ENCODE measurements at regions not wholly inside any gene's neighbourhood (a gene's known extent, or its start where the extent isn't known, plus 50 kb on each side); places are given as distances from the start of the nearest gene placed in this dataset.

DNA sequence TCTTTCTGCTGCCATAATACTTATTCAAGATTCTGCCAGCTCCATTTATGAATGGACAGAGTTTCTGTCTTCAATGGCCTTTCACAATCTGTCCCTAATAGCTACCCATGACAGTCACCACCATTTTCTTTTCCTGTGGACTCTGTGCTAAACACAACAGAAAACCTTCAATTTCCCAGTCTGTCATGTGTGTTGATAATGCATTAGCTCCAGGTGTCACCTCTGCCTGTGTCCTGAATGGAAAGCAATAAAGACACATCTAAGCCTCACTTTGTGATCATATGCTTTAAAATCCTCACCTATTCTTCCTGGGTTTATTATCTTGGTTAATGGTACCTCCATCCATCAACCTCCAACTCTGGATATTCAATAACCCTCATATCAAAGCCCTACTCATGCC lies 772.2 kb downstream of the DCDC2C start:
- Histone ChIP-seq H3K4me2 (ENCODE audit: control insufficient read depth, insufficient read depth) (no peak overlapping the region), H3K4me3 (no peak overlapping the region), H3K27ac (ENCODE audit: control insufficient read depth, insufficient read depth) (no peak overlapping the region), H3K4me1 (ENCODE audit: control insufficient read depth, insufficient read depth, low read length) (no peaks in the 10 kb centered on the region), H3K79me2 (ENCODE audit: control insufficient read depth, insufficient read depth, low read length) (no peaks in the 10 kb centered on the region), H4K20me1 (ENCODE audit: control insufficient read depth, insufficient read depth) (no peaks in the 10 kb centered on the region), H3K9me3 (replicated peaks; ENCODE audit: control insufficient read depth, insufficient read depth, low read length) (no peaks in the 10 kb centered on the region), H3K9ac (ENCODE audit: control insufficient read depth, insufficient read depth, low read length) (no peak overlapping the region), H3K27me3 (replicated peaks in 1 of 2; ENCODE audit: control insufficient read depth in 2 of 2, insufficient read depth in 2 of 2, low read length in 1 of 2) (no peaks in the 10 kb centered on the region), H2AFZ (ENCODE audit: control insufficient read depth, low read depth, low read length) (no peak overlapping the region), H3K36me3 (ENCODE audit: control insufficient read depth in 2 of 2, insufficient read depth in 2 of 2, low read length in 1 of 2) (no peaks in the 10 kb centered on the region)
- in situ Hi-C loops (cut with MboI) (no loop called here), intact Hi-C loops (cut with micrococcal nuclease; ENCODE audit: unreplicated experiment) (no loop called here)
- ChIA-PET POLR2A (no interaction called here), RAD21 (ENCODE audit: unreplicated experiment) (no interaction called here), CTCF (no interaction called here), SMC1A (ENCODE audit: uncharacterized antibody, unreplicated experiment) (no interaction called here)
- BruUV-seq (replicated peaks), result no TSS peak
- FAIRE-seq (no peak), DNase-seq (ENCODE audit: low read depth, low spot score) (no peak), ATAC-seq (no peak)
- TF ChIP-seq, protein P1, sequence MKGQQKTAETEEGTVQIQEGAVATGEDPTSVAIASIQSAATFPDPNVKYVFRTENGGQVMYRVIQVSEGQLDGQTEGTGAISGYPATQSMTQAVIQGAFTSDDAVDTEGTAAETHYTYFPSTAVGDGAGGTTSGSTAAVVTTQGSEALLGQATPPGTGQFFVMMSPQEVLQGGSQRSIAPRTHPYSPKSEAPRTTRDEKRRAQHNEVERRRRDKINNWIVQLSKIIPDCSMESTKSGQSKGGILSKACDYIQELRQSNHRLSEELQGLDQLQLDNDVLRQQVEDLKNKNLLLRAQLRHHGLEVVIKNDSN (IDR thresholded peaks at IDR 0.05; ENCODE audit: borderline replicate concordance, extremely low read length, insufficient read depth, low read depth, low read length), result no peak

DNA sequence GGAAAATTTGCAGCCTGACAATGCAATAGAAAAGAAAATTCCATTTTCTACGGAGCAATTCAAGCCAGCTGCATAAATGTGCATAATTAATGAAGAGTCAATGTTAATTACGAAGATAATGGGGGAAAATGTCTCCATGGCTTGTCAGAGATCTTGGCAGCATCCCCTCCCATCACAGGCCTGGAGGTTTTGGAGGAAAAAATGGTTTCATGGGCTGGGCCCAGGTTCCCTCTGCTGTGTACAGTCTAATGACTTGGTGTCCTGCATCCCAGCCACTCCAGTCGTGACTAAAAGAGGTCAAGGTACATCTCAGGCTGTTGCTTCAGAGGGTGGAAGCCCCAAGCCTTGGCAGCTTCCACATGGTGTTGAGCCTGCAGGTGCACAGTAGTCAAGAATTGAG lies 779.7 kb downstream of the DCDC2C start:
- no peak overlapping the region for H3K4me2 ChIP-seq (ENCODE audit: control insufficient read depth, insufficient read depth)
- no peaks in the 10 kb centered on the region for H3K9me3 ChIP-seq (replicated peaks; ENCODE audit: control insufficient read depth, insufficient read depth, low read length)
- POLR2A ChIA-PET, result no interaction called here
- intact Hi-C loops (cut with micrococcal nuclease; ENCODE audit: unreplicated experiment), result no loop called here
- SMC1A ChIA-PET (ENCODE audit: uncharacterized antibody, unreplicated experiment), result no interaction called here
- no peaks in the 10 kb centered on the region for H3K36me3 ChIP-seq (ENCODE audit: control insufficient read depth in 2 of 2, insufficient read depth in 2 of 2, low read length in 1 of 2)
- DNase-seq (ENCODE audit: low read depth, low spot score) (no peak), FAIRE-seq (no peak), ATAC-seq (no peak)
- 0% methylated on average over 3 of the region's 3 CpGs for WGBS (ENCODE audit: insufficient coverage, insufficient replicate concordance, low lambda C conversion rate, missing lambda C conversion rate)
- in situ Hi-C loops (cut with MboI), result no loop called here
- H3K4me1 ChIP-seq (ENCODE audit: control insufficient read depth, insufficient read depth, low read length), result no peaks in the 10 kb centered on the region
- CTCF ChIA-PET, result no interaction called here
- H2AFZ ChIP-seq (ENCODE audit: control insufficient read depth, low read depth, low read length), result no peak overlapping the region
- RAD21 ChIA-PET (ENCODE audit: unreplicated experiment), result no interaction called here
- BruUV-seq (replicated peaks), result no TSS peak
- no peaks in the 10 kb centered on the region for H3K27me3 ChIP-seq (replicated peaks in 1 of 2; ENCODE audit: control insufficient read depth in 2 of 2, insufficient read depth in 2 of 2, low read length in 1 of 2)
- H3K27ac ChIP-seq (ENCODE audit: control insufficient read depth, insufficient read depth), result no peak overlapping the region
- H3K4me3 ChIP-seq, result no peak overlapping the region
- H3K9ac ChIP-seq (ENCODE audit: control insufficient read depth, insufficient read depth, low read length), result no peak overlapping the region
- no peaks in the 10 kb centered on the region for H4K20me1 ChIP-seq (ENCODE audit: control insufficient read depth, insufficient read depth)
- H3K79me2 ChIP-seq (ENCODE audit: control insufficient read depth, insufficient read depth, low read length), result no peaks in the 10 kb centered on the region
- TF ChIP-seq GABPA (IDR thresholded peaks at IDR 0.05; ENCODE audit: low read depth) (no peak), BHLHE40 (IDR thresholded peaks at IDR 0.05; ENCODE audit: borderline replicate concordance in 1 of 2, low read depth in 2 of 2, low read length in 1 of 2) (no peak), ZNF217 (IDR thresholded peaks at IDR 0.05) (no peak), EZH2 (IDR thresholded peaks at IDR 0.05; ENCODE audit: borderline replicate concordance, control insufficient read depth, low read depth, low read length) (no peak), DPF2 (IDR thresholded peaks at IDR 0.05) (no peak), NBN (IDR thresholded peaks at IDR 0.05) (no peak), TAF1 (IDR thresholded peaks at IDR 0.05; ENCODE audit: borderline replicate concordance, low read depth, low read length) (no peak), CBX5 (IDR thresholded peaks at IDR 0.05; ENCODE audit: low read depth) (no peak), RAD51 (IDR thresholded peaks at IDR 0.05) (no peak), EP300 (IDR thresholded peaks at IDR 0.05; ENCODE audit: borderline replicate concordance in 1 of 2, control insufficient read depth in 1 of 2, low read depth in 2 of 2, low read length in 2 of 2) (no peak), NR2C1 (IDR thresholded peaks at IDR 0.05) (no peak), SUZ12 (IDR thresholded peaks at IDR 0.05; ENCODE audit: unreplicated experiment) (no peak), POLR2AphosphoS5 (IDR thresholded peaks at IDR 0.05; ENCODE audit: low read length) (no peak), SIX5 (IDR thresholded peaks at IDR 0.05; ENCODE audit: low read depth, low read length, severe bottlenecking) (no peak), MYB (IDR thresholded peaks at IDR 0.05; ENCODE audit: borderline replicate concordance, low read depth, low read length) (no peak)
- TF ChIP-seq, protein P2, sequence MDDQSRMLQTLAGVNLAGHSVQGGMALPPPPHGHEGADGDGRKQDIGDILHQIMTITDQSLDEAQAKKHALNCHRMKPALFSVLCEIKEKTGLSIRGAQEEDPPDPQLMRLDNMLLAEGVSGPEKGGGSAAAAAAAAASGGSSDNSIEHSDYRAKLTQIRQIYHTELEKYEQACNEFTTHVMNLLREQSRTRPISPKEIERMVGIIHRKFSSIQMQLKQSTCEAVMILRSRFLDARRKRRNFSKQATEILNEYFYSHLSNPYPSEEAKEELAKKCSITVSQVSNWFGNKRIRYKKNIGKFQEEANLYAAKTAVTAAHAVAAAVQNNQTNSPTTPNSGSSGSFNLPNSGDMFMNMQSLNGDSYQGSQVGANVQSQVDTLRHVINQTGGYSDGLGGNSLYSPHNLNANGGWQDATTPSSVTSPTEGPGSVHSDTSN (IDR thresholded peaks at IDR 0.05; ENCODE audit: insufficient replicate concordance, low read depth, low read length), result no peak
- TF ChIP-seq, protein P1 (IDR thresholded peaks at IDR 0.05; ENCODE audit: borderline replicate concordance, extremely low read length, insufficient read depth, low read depth, low read length), result no peak

Measured in GM12878 (cell line).